ENCODE measurements at regions not wholly inside any gene's neighbourhood (a gene's known extent, or its start where the extent isn't known, plus 50 kb on each side); places are given as distances from the start of the nearest gene placed in this dataset.
A peak's percentile ranks its signal among the peaks of the same experiment; 100 is the strongest.

- no peak for TF ChIP-seq CTCF (IDR thresholded peaks at IDR 0.05; ENCODE audit: insufficient read depth, low read depth, low read length)
- H3K4me3 ChIP-seq (ENCODE audit: low read depth, low read length): no peak overlapping the region
- H3K27me3 ChIP-seq (ENCODE audit: control insufficient read depth, insufficient read depth, low read length): peaks cover 2% of the 10 kb centered on the region
- ChIA-PET CTCF (no interaction called here), POLR2A (no interaction called here)
- no peak for DNase-seq (ENCODE audit: low read depth)
- no peaks in the 10 kb centered on the region for H3K36me3 ChIP-seq (ENCODE audit: control insufficient read depth, insufficient read depth, low read length)
Observed at GRCh38 chr1:30117685-30118084, 605.7 kb downstream of the MATN1 start.

GRCh38 chr1:30111431-30111830, 612.0 kb downstream of the MATN1 start:
- peaks cover 11% of the 10 kb centered on the region for H3K27me3 ChIP-seq (ENCODE audit: control insufficient read depth, insufficient read depth, low read length)
- CTCF ChIA-PET: interaction anchor here (0.6 to 1.5 kb wide), 20 partner anchors 9 to 877 kb away, joined by 3 to 11 read pairs (median 3); no protein-coding TSS in a partner anchor
- H3K4me3 ChIP-seq (ENCODE audit: low read depth, low read length): no peak overlapping the region
- no peak for DNase-seq (ENCODE audit: low read depth)
- peak; percentile 75 for TF ChIP-seq CTCF (IDR thresholded peaks at IDR 0.05; ENCODE audit: insufficient read depth, low read depth, low read length)
- no peaks in the 10 kb centered on the region for H3K36me3 ChIP-seq (ENCODE audit: control insufficient read depth, insufficient read depth, low read length)
- POLR2A ChIA-PET: no interaction called here

GRCh38 chr1:30110846-30111245, 612.5 kb downstream of the MATN1 start:
- POLR2A ChIA-PET: no interaction called here
- CTCF ChIA-PET: interaction anchor here (0.6 to 1.5 kb wide), 16 partner anchors 8 to 874 kb away, joined by 3 to 11 read pairs (median 3); no protein-coding TSS in a partner anchor

GRCh38 chr1:30109853-30110252, 613.5 kb downstream of the MATN1 start:
- Histone ChIP-seq H3K36me3 (ENCODE audit: control insufficient read depth, insufficient read depth, low read length) (no peaks in the 10 kb centered on the region), H3K4me3 (ENCODE audit: low read depth, low read length) (no peak overlapping the region), H3K27me3 (ENCODE audit: control insufficient read depth, insufficient read depth, low read length) (peaks cover 11% of the 10 kb centered on the region)
- CTCF ChIA-PET: interaction anchor here (0.7 to 1.3 kb wide), 3 partner anchors 274 to 873 kb away, joined by 3 read pairs; no protein-coding TSS in a partner anchor
- no peak for TF ChIP-seq CTCF (IDR thresholded peaks at IDR 0.05; ENCODE audit: insufficient read depth, low read depth, low read length)
- DNase-seq (ENCODE audit: low read depth): peak; percentile 6
- POLR2A ChIA-PET: no interaction called here

More at GRCh38 chr1:30110846-30111245, 612.5 kb downstream of the MATN1 start:
- no peak for TF ChIP-seq CTCF (IDR thresholded peaks at IDR 0.05; ENCODE audit: insufficient read depth, low read depth, low read length)
- no peaks in the 10 kb centered on the region for H3K36me3 ChIP-seq (ENCODE audit: control insufficient read depth, insufficient read depth, low read length)
- peaks cover 11% of the 10 kb centered on the region for H3K27me3 ChIP-seq (ENCODE audit: control insufficient read depth, insufficient read depth, low read length)
- DNase-seq (ENCODE audit: low read depth): no peak
- no peak overlapping the region for H3K4me3 ChIP-seq (ENCODE audit: low read depth, low read length)

- Histone ChIP-seq H3K36me3 (ENCODE audit: control insufficient read depth, insufficient read depth, low read length) (no peaks in the 10 kb centered on the region), H3K4me3 (ENCODE audit: low read depth, low read length) (no peak overlapping the region), H3K27me3 (ENCODE audit: control insufficient read depth, insufficient read depth, low read length) (peaks cover 13% of the 10 kb centered on the region)
- no peak for TF ChIP-seq CTCF (IDR thresholded peaks at IDR 0.05; ENCODE audit: insufficient read depth, low read depth, low read length)
- ChIA-PET CTCF (no interaction called here), POLR2A (no interaction called here)
- no peak for DNase-seq (ENCODE audit: low read depth)
Observed at GRCh38 chr1:30108186-30108585, 615.2 kb downstream of the MATN1 start.

Data from BJ (cell line).